GM23248 (cell line): ENCODE measurements at regions not wholly inside any gene's neighbourhood (a gene's known extent, or its start where the extent isn't known, plus 50 kb on each side); places are given as distances from the start of the nearest gene placed in this dataset.

Source experiments
- EZH2 ChIP-seq: fragments of 200-600 bp; sonication (generic); IDR thresholded peaks from 2 replicates; pipeline ENCODE4 v1.6.1; 2018; ENCODE audit warnings: antibody characterized with exemption, mild to moderate bottlenecking; ENCODE audit not compliant: insufficient read depth, poor library complexity, severe bottlenecking
- EZH2phosphoT487 ChIP-seq: fragments of 200-600 bp; sonication (generic); IDR thresholded peaks from 2 replicates; pipeline ENCODE4 v1.6.1; 2018; ENCODE audit warnings: antibody characterized with exemption, moderate library complexity, mild to moderate bottlenecking, low read depth; ENCODE audit not compliant: insufficient read depth

DNA sequence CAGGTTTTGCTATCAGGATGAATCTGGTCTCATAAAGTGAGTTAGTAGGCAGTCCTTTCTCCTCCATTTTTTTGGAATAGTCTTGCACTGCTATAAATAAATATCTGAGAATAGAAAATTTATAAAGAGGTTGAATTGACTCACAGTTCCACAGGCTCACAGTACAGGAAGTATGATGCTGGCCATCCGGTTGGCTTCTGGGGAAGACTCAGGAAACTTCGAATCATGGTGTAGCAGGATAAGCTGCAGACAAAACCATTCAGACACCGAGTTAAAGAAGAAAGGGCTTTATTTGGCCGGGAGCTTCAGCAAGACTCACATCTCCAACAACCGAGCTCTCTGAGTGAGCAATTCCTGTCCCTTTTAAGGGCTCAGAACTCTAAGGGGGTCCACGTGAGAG lies 348.2 kb downstream of the KCTD8 start:
- TF ChIP-seq EZH2phosphoT487 (no peak), EZH2 (no peak)
